A673 (cell line): ENCODE measurements at regions not wholly inside any gene's neighbourhood (a gene's known extent, or its start where the extent isn't known, plus 50 kb on each side); places are given as distances from the start of the nearest gene placed in this dataset.
A peak's percentile ranks its signal among the peaks of the same experiment; 100 is the strongest.

Source experiments
- BruUV-seq: library from RNA; stranded (reverse); fragments of 400-500 nt; replicated peaks from 2 replicates; lab custom pipeline; 2021; lab: Mats Ljungman, UMichigan
- CTCF ChIA-PET: fragments of 300-600 bp; sonication (Branson Sonifier 250); formaldehyde crosslinking; loops from one replicate; lab custom pipeline; 2022; ENCODE audit warnings: antibody characterized with exemption; lab: Charles Lee
- POLR2A ChIA-PET: fragments of 300-600 bp; sonication (Branson Sonifier 250); formaldehyde crosslinking; loops from one replicate; lab custom pipeline; 2022; ENCODE audit warnings: antibody characterized with exemption; ENCODE audit not compliant: low non-redundant PET; lab: Charles Lee
- DNase-seq: peaks from one replicate; pipeline ENCODE4 v3.0.0-alpha.2; 2015; ENCODE audit warnings: low spot score
- H3K27ac ChIP-seq: fragments of 200-600 bp; sonication (generic); 2 replicates; pipeline ENCODE4 v1.5.1; 2016; ENCODE audit warnings: mixed run types, low read depth, mild to moderate bottlenecking, mixed read lengths, antibody characterized with exemption, low read length; ENCODE audit not compliant: poor library complexity, severe bottlenecking
- H3K27me3 ChIP-seq: fragments of 200-600 bp; sonication (generic); replicated peaks from 2 replicates; pipeline ENCODE4 v1.6.1; 2017; ENCODE audit warnings: mixed run types, low read depth, mild to moderate bottlenecking, mixed read lengths, antibody characterized with exemption, low read length; ENCODE audit not compliant: insufficient read depth, poor library complexity
- H3K36me3 ChIP-seq: fragments of 200-600 bp; sonication (generic); 2 replicates; pipeline ENCODE4 v1.6.1; 2016; ENCODE audit warnings: mixed run types, mild to moderate bottlenecking, mixed read lengths, antibody characterized with exemption, low read length; ENCODE audit not compliant: insufficient read depth, poor library complexity, severe bottlenecking
- H3K4me1 ChIP-seq: fragments of 200-600 bp; sonication (generic); 2 replicates; pipeline ENCODE4 v1.6.1; 2017; ENCODE audit warnings: mixed run types, mild to moderate bottlenecking, mixed read lengths, antibody characterized with exemption, low read length; ENCODE audit not compliant: insufficient read depth, poor library complexity, severe bottlenecking
- H3K4me3 ChIP-seq: fragments of 200-600 bp; sonication (generic); 2 replicates; pipeline ENCODE4 v1.5.1; 2016; ENCODE audit warnings: low read depth, mixed run types, mild to moderate bottlenecking, mixed read lengths, low read length; ENCODE audit not compliant: poor library complexity, severe bottlenecking
- H3K9me3 ChIP-seq: fragments of 200-600 bp; sonication (generic); 2 replicates; pipeline ENCODE4 v1.6.1; 2016; ENCODE audit warnings: mixed run types, low read depth, mild to moderate bottlenecking, mixed read lengths, antibody characterized with exemption, low read length; ENCODE audit not compliant: poor library complexity, severe bottlenecking
- EZH2 ChIP-seq: fragments of 200-600 bp; sonication (generic); IDR thresholded peaks from 2 replicates; pipeline ENCODE4 v1.6.1; 2017; ENCODE audit warnings: borderline replicate concordance, low read depth, mild to moderate bottlenecking, mixed read lengths, antibody characterized with exemption, low read length; ENCODE audit not compliant: poor library complexity, severe bottlenecking
- intact Hi-C: fragments of 100-400 bp; cut with micrococcal nuclease; formaldehyde crosslinking; loops from one replicate; pipeline ENCODE4 v1.10.0; 2022; ENCODE audit not compliant: unreplicated experiment
- TF ChIP-seq, protein P1 (sequence below): fragments of 300-800, 200-600 bp; sonication (generic); conservative IDR thresholded peaks from 2 replicates; pipeline ENCODE4 v1.5.1; 2017; ENCODE audit warnings: low read depth, mild to moderate bottlenecking, antibody characterized with exemption, low read length, moderate library complexity, mixed read lengths

DNA sequence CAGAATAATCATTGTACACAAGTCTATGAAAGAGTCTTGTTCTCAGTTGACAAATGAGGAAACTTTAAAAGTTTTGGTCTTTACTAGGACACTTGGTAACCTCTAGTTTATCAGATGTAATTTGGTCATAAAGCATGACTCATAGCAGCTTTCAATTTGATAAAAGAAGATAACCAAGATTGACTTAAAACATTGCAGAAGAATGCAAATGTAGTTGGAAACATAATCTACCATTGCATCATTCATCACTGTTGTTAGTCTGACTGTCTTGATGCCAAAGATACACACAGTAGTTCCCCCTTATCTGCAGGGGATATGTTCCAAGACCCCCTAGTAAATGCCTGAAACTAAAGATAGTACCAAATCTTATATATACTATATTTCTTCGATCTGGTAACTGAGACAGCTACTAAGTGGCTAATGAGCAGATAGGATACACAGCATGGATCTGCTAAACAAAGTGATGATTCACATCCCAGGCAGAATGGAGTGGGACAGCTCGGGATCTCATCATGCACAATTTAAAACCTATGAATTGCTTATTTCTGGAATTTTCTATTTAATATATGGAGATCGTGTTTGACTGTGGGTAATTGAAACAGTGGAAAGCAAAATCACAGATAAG is 131.4 kb upstream of the CCDC68 start:
- H3K27ac ChIP-seq: no peak overlapping the region
- no peak overlapping the region for H3K4me3 ChIP-seq
- no peak for TF ChIP-seq EZH2
- ChIA-PET CTCF (no interaction called here), POLR2A (no interaction called here)
- H3K9me3 ChIP-seq: no peaks in the 10 kb centered on the region
- H3K4me1 ChIP-seq: peaks cover 32% of the 10 kb centered on the region
- peak; percentile 11 for DNase-seq
- intact Hi-C loops: loop anchor here (10.0 kb wide), 1 partner anchor 764 kb away; no protein-coding TSS in a partner anchor
- H3K27me3 ChIP-seq: peaks cover 61% of the 10 kb centered on the region
- no peaks in the 10 kb centered on the region for H3K36me3 ChIP-seq
- BruUV-seq: no TSS peak

DNA sequence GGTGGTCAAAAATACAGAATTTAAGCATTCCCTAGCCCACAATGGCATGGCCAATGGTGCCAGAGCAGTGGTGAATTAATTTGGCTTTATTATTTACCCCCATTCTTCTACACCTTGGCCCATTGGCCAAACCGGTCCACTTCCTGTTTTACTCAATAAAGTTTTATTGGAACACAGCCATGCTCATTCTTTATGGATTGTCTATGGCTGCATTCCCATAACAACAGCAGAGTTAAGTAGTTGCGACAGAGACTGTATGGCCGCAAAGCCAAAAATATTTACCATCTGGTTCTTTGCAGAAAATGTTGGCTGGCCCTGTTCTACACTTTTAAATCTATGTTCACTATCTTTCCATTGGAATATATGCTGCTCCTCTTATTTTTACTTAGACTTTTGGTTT is 130.3 kb upstream of the CCDC68 start:
- no peaks in the 10 kb centered on the region for H3K9me3 ChIP-seq
- no TSS peak for BruUV-seq
- intact Hi-C loops: loop anchor here (10.0 kb wide), 1 partner anchor 765 kb away; no protein-coding TSS in a partner anchor
- H3K27ac ChIP-seq: no peak overlapping the region
- ChIA-PET POLR2A (no interaction called here), CTCF (no interaction called here)
- DNase-seq: no peak
- H3K4me1 ChIP-seq: peaks cover 32% of the 10 kb centered on the region
- no peaks in the 10 kb centered on the region for H3K36me3 ChIP-seq
- no peak for TF ChIP-seq EZH2
- TF ChIP-seq, protein P1, sequence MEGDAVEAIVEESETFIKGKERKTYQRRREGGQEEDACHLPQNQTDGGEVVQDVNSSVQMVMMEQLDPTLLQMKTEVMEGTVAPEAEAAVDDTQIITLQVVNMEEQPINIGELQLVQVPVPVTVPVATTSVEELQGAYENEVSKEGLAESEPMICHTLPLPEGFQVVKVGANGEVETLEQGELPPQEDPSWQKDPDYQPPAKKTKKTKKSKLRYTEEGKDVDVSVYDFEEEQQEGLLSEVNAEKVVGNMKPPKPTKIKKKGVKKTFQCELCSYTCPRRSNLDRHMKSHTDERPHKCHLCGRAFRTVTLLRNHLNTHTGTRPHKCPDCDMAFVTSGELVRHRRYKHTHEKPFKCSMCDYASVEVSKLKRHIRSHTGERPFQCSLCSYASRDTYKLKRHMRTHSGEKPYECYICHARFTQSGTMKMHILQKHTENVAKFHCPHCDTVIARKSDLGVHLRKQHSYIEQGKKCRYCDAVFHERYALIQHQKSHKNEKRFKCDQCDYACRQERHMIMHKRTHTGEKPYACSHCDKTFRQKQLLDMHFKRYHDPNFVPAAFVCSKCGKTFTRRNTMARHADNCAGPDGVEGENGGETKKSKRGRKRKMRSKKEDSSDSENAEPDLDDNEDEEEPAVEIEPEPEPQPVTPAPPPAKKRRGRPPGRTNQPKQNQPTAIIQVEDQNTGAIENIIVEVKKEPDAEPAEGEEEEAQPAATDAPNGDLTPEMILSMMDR: no peak
- peaks cover 63% of the 10 kb centered on the region for H3K27me3 ChIP-seq
- no peak overlapping the region for H3K4me3 ChIP-seq

DNA sequence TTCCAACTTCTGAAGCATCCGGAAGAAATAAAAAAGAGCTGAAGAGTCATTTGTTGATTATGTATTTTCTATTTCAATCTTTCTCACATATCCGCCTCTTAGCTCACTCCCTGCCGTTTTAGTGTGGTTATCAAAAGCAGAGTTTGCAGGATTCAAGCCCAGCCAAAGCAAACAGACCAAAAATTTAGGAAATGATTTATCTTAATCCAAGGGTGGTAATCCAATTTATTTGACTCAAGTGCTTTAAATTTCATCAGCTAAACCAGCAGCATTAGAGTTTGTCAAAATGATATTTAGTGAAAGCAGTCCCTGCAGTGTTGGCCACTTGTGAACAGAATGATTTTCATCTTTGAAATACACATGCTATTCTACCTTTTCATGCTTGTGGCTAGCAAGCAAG is 129.3 kb upstream of the CCDC68 start:
- ChIA-PET POLR2A (no interaction called here), CTCF (no interaction called here)
- H3K27ac ChIP-seq: no peak overlapping the region
- no peaks in the 10 kb centered on the region for H3K9me3 ChIP-seq
- BruUV-seq: no TSS peak
- peaks cover 66% of the 10 kb centered on the region for H3K27me3 ChIP-seq
- H3K36me3 ChIP-seq: no peaks in the 10 kb centered on the region
- TF ChIP-seq EZH2: no peak
- TF ChIP-seq, protein P1: no peak
- H3K4me1 ChIP-seq: peaks cover 32% of the 10 kb centered on the region
- no peak overlapping the region for H3K4me3 ChIP-seq
- intact Hi-C loops: no loop called here
- peak; percentile 86 for DNase-seq

DNA sequence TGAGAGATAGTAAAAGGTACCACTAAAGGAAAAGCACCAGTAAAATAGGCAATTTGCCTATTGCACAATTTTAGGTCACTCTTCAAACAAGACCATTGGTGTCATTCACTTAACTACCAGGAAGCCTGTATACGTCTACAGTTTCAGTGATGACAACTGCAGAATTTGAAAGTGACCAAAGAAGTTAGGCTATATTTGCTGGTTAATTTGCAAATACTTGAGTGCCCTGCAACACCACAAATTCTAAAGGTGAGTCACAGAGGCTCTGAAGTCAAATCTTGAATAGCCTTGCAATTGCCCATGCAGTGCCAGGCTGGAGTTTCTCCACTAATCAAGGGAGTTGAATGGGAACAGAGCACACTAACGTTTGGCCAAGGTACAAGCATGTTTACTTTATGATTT is 128.7 kb upstream of the CCDC68 start:
- Histone ChIP-seq H3K27ac (no peak overlapping the region), H3K9me3 (no peaks in the 10 kb centered on the region), H3K4me3 (no peak overlapping the region), H3K4me1 (peaks cover 32% of the 10 kb centered on the region), H3K36me3 (no peaks in the 10 kb centered on the region), H3K27me3 (peaks cover 64% of the 10 kb centered on the region)
- no TSS peak for BruUV-seq
- ChIA-PET POLR2A (no interaction called here), CTCF (no interaction called here)
- TF ChIP-seq, protein P1: no peak
- TF ChIP-seq EZH2: no peak
- intact Hi-C loops: no loop called here
- DNase-seq: peak; percentile 29
